ENCODE measurements at regions not wholly inside any gene's neighbourhood (a gene's known extent, or its start where the extent isn't known, plus 50 kb on each side); places are given as distances from the start of the nearest gene placed in this dataset.
A peak's percentile ranks its signal among the peaks of the same experiment; 100 is the strongest.

- DNase-seq = peak; percentile 8 to 23
Observed at GRCh38 chr13:67752759-67753158, 522.6 kb upstream of the PCDH9 start.

DNA sequence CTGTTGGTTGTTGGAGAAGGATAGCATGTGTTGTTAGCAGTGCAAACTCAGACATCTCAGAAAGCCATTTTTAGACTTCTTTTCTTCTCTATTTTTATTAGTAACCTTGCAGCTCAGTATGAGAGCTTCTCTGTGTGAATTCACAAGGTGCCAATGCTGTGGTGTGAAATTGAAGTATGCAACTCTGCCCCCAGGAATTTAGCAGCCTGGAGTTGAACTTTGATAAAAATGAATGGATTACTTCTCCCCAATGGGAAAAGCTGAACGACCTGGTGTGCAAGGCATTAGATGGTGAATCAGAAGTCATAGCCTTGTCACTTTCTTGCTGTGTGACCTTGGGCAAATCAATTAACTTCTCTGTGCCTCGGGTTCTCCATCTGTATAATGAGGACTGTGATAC is 512.3 kb upstream of the PCDH9 start:
- DNase-seq = no peak

DNA sequence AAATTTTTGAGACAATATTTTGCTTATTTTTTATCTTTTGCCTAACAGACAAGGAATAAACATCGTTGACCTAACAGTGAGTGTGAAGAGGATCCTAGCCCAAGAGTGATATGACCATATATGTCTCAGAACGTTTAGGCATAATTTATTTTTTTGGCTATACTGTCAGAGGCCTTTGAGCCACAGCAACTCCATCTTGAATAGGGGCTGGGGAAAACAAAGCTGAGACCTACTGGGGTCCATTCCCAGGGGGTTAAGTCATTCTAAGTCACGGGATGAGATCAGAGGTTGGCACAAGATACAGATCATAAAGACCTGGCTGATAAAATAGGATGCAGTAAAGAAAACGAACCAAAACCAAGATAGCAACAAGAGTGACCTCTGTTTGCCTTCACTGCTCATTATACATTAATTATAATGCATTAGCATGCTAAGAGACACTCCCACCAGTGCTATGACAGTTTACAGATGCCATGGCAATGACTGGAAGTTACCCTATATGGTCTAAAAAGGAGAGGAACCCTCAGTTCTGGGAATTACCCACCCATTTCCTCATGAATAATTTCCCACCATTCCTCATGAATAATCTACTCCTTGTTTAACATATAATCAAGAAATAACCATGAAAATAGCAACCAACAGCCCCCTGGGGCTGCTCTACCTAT is 510.9 kb upstream of the PCDH9 start:
- DNase-seq = no peak

DNA sequence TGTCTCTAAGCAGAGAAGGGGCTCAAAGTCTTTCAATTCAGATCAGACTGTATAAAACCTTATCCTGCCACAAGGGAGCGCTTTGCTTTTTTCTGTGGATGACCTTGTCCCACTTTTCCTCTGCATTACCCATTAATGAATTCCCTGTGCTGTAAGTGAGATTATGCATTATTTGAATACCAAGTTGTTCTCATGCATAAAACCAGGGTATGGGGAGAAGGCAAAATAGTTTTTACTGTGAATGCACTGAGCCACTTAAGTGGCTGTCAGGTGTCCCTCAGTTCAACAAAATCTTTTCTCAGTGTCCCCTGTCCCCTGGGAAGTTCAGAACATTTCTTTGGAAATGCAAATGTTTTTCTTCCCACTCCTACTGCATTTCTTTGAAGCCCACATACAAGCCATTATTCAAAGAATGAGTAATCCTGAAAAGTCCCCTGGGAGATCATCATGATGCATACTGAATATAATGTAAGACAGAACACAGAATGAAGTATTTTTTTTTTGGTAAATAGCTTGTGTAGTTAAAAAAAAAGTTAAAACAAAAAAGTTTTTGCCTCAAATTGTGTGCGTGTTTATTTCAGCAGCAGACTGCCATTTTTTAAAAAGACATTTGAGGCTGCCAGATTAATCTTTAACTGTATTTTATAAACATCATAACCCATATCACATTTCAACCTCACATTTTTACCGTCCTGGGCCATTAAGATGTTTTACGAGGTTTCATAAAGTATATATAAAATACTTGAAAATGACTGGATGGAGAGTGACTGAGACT is 506.7 kb upstream of the PCDH9 start:
- peak; percentile 56 to 76 for DNase-seq

GRCh38 chr13:67735651-67736050 is 505.5 kb upstream of the PCDH9 start:
- DNase-seq = no peak

- no peak for DNase-seq
Observed at GRCh38 chr13:67726979-67727378, 496.8 kb upstream of the PCDH9 start.

DNA sequence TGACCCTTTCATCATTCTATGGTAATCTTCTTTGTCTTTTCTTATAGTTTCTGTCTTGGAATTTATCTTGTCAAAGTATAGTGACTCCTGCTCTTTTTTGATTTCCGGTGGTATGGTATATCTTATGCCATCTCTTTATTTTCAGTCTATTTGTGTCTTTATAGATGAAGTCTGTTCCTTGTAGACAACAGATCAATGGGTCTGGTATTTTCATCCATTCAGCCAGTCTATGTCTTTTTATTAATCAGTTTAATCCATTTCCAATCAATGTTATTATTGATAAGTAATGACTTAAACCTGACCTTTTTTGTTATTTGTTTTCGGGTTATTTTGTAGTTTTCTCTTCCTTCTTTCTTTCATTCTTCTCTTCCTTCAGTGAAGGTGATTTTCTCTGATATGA is 495.9 kb upstream of the PCDH9 start:
- no peak for DNase-seq

DNA sequence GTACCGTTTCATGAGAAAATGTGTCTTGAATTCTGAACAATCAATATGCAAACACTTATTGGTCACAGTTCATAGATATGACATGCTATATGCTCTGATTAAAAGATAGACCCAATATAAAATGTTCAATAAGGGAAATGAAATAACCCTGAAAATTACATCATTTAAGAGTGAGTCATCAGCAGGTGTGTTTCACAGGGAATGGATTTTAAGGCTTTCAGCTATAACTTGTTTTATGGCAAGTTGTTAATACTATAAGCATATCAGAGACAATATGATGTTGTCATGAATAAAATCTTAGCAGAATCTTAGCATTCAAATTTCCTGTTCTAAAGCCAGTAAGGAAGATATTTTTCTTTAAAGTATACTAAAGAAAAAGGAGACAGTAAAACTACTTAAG is 483.4 kb upstream of the PCDH9 start:
- DNase-seq = no peak

DNA sequence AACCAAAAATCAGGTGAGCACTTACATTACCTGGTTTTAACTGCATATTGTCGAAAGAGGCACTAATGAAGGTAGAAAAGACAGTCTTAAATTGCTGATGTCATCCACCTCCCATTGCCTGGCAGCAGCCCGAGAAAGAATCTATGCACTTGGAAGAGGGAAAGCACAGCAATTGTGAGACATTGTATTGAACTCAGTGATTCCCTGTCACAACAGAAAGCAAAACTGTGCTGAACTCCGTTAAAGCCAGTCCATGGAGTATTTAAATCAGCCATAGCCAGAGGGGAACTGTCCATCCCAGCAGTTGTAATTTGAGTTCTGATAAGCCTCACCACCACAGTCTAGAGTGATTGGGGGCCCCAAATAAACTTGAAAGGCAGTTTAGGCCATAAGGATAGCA is 466.6 kb upstream of the PCDH9 start:
- DNase-seq = no peak

DNA sequence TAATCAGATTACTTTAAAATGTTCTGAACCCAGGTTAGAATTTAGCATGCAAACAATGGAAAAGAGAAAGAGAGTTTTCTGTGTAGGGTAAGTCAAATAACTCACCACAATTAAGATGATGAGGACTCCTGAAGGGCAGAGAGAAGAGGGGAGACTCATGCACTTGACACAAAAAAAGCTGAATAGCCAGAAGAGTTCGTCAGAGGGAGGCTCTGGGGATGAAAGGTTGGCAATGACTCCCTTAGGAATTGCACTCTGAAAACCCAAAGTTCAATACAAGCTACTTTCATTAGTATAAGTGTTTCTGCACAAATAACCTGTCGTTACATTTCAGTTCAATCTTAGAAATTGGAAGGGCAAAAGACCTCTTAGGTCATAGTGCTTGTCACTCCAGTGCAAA is 434.4 kb upstream of the PCDH9 start:
- no peak for DNase-seq

DNA sequence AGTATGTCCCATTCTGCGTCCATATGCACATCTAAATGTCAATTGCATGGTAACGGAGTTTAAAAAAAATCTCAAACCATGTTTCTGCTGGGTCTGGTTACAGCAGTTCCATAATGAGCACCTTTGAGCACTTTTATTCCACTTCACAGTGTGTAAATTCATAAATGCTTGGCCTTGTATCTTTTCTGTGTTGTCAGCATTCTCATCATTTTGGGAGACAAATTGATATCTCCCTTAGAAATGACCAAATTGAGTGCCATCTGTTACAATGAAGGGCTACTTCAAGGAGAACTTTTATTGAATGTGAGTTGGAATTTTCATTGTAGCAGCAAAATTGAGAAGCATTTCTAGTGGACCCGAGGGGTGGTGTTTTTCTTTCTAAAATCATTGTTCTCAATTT is 432.9 kb upstream of the PCDH9 start:
- DNase-seq = no peak

GRCh38 chr13:67652887-67653286 is 422.8 kb upstream of the PCDH9 start:
- DNase-seq = no peak

DNA sequence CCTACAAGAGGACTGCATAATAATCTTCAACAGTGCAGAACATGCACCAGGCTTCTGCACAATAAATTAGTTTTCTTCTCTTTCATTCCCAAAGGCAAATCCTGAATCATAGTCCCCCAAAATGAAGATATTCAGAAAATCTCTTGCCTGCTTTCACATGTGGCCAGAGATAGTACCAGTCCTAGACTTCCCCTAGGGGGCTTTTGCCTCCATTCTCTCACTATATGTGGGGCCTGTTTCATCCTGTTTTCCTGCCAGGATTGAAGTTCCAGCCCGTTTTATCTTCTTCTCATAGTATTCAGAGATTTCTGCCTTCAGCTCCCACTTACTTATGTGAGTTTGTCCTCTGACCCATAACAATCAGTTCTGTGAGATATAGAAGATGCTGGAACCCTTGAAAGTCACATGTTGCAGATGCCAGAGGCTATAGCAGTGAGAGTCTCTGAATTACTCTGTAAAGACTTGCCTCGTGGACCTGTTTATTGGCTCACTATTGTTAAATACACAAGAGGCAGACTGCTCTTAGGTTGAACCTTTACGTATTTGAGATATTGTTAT is 421.9 kb upstream of the PCDH9 start:
- no peak for DNase-seq

GRCh38 chr13:67650471-67650870 is 420.3 kb upstream of the PCDH9 start:
- DNase-seq = no peak

GRCh38 chr13:67645874-67646467 is 415.8 kb upstream of the PCDH9 start:
- no peak for DNase-seq

- DNase-seq = no peak
Observed at GRCh38 chr13:67643516-67644055, 413.4 kb upstream of the PCDH9 start.

- DNase-seq = no peak
Observed at GRCh38 chr13:67642657-67643056, 412.5 kb upstream of the PCDH9 start.

GRCh38 chr13:67635754-67636153 is 405.6 kb upstream of the PCDH9 start:
- DNase-seq = no peak

DNA sequence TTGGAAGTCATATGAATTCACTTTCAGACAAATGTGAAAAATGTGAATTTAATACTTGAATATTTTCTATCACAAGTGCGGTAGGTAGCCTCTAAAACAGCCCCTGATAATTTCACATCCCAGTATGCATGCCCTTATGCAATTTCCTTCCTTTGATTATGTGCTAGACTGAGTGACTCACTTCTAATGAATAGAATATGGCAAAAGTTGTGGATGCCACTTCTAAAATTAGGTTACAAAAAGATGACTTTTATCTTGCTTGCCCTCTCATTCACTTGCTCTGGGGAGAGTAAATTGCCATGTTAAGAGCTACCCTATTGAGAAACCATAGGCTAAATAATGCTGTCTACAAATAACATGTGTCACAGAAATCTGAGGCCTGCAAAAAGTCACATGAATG is 402.5 kb upstream of the PCDH9 start:
- DNase-seq = no peak

DNA sequence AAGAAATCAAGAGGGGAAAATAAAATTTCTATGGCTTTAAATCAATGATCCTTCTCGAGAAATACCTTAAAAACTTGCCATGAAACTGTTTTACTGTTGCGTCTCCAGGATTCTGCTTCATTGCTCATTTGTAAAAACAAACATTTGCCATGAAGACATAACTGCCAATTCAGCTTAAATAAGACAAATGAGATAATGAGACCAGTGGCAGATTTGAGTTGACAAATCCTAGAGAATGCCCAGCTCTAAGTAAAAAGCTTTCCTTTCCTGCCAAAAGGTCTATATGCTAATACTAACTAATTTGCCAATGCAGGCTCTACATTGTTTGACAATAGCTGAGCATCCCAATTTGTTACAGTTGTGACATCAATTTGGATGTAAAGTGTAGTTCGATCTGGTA is 400.5 kb upstream of the PCDH9 start:
- no peak for DNase-seq

GRCh38 chr13:67623630-67624029 is 393.5 kb upstream of the PCDH9 start:
- no peak for DNase-seq

DNA sequence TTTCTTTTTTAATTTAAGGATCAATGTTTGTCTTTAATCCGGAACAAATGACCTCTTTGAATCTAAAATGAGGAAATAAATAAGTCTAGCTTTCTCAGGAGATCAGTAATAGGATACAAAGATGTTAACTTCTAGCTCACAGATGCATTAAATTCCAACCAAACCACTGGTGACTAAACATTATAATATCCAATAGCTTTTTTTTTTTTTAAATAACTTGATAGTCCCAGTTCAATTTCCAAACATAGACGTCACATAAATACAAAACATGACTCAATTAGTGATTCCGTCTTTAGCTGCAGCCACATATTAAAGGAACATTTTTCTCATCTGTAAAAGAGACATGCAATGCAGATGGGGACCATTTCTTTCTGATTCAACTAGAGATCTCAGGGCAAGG is 390.5 kb upstream of the PCDH9 start:
- no peak for DNase-seq

DNA sequence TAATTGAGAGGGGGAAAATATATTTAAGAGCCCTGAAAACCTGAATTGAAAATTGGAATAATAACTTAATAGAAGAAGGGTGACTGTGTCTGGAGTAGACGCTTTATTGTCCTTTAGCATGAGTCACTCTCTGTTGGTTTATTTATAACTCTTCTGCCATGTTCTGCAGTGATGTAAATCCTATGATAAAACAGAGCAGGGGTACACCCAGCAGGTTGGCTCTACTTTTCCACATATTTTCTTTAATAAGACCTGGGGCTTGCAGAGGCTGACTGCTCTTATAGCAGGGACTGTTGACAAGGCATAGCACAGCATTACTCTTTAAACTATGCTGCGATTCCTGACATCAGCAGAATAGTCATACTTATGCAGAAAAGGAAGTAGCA is 389.9 kb upstream of the PCDH9 start:
- no peak for DNase-seq
